SK-N-SH treated with all-trans-retinoic acid at 6 μM for 48 hours (cell line): ENCODE measurements at regions not wholly inside any gene's neighbourhood (a gene's known extent, or its start where the extent isn't known, plus 50 kb on each side); places are given as distances from the start of the nearest gene placed in this dataset.

ENCODE experiments used
- CREB5 ChIP-seq: fragments of 250-450 bp; sonication (Bioruptor Pico); IDR thresholded peaks from 2 replicates; pipeline ENCODE4 v1.5.1; 2020; ENCODE audit warnings: low read depth, mild to moderate bottlenecking, moderate library complexity
- CSRNP3 ChIP-seq: fragments of 250-450 bp; sonication (Bioruptor Pico); IDR thresholded peaks from 2 replicates; pipeline ENCODE4 v1.5.1; 2021; ENCODE audit warnings: mild to moderate bottlenecking, moderate library complexity
- ESRRG ChIP-seq: fragments of 250-450 bp; sonication (Bioruptor Pico); IDR thresholded peaks from 2 replicates; pipeline ENCODE4 v1.6.1; 2021; ENCODE audit warnings: mild to moderate bottlenecking
- ISL1 ChIP-seq: fragments of 250-450 bp; sonication (Bioruptor Pico); IDR thresholded peaks from 2 replicates; pipeline ENCODE4 v2.1.2; 2022; ENCODE audit warnings: mild to moderate bottlenecking, moderate library complexity
- OSR1 ChIP-seq: fragments of 250-450 bp; sonication (Bioruptor Pico); IDR thresholded peaks from 2 replicates; pipeline ENCODE4 v1.8.0; 2022; ENCODE audit warnings: moderate library complexity, mild to moderate bottlenecking, inconsistent platforms
- PATZ1 ChIP-seq: fragments of 250-450 bp; sonication (Bioruptor Pico); IDR thresholded peaks from 2 replicates; pipeline ENCODE4 v1.8.0; 2020; ENCODE audit warnings: mild to moderate bottlenecking, moderate library complexity, borderline replicate concordance
- POU6F1 ChIP-seq: fragments of 250-450 bp; sonication (Bioruptor Pico); IDR thresholded peaks from 2 replicates; pipeline ENCODE4 v1.8.0; 2021; ENCODE audit warnings: low read depth, mild to moderate bottlenecking, moderate library complexity, borderline replicate concordance
- PPARA ChIP-seq: fragments of 250-450 bp; sonication (Bioruptor Pico); IDR thresholded peaks from 2 replicates; pipeline ENCODE4 v1.5.0; 2020; ENCODE audit warnings: mild to moderate bottlenecking, borderline replicate concordance
- TCF4 ChIP-seq: fragments of 250-450 bp; sonication (Bioruptor Pico); IDR thresholded peaks from 2 replicates; pipeline ENCODE4 v1.8.0; 2021; ENCODE audit warnings: mild to moderate bottlenecking, moderate library complexity, borderline replicate concordance
- TOX ChIP-seq: fragments of 250-450 bp; sonication (Bioruptor Pico); IDR thresholded peaks from 2 replicates; pipeline ENCODE4 v1.8.0; 2021; ENCODE audit warnings: mild to moderate bottlenecking, moderate library complexity, borderline replicate concordance
- TSHZ2 ChIP-seq: fragments of 250-450 bp; sonication (Bioruptor Pico); IDR thresholded peaks from 2 replicates; pipeline ENCODE4 v1.5.0; 2020; ENCODE audit warnings: mild to moderate bottlenecking, moderate library complexity
- ZNF8 ChIP-seq: fragments of 450-650 bp; formaldehyde crosslinking; IDR thresholded peaks from 2 replicates; pipeline ENCODE4 v1.5.0; 2020; ENCODE audit warnings: mild to moderate bottlenecking, moderate library complexity

GRCh38 chr2:220127876-220128275 is 500.4 kb downstream of the SLC4A3 start:
- no peak for TF ChIP-seq PATZ1 (CRISPR knock-in tag)
- TF ChIP-seq OSR1: no peak
- TF ChIP-seq ESRRG: no peak
- no peak for TF ChIP-seq CSRNP3
- no peak for TF ChIP-seq POU6F1 (CRISPR knock-in tag)
- no peak for TF ChIP-seq PPARA
- no peak for TF ChIP-seq TOX (CRISPR knock-in tag)
- no peak for TF ChIP-seq TSHZ2 (CRISPR knock-in tag)
- TF ChIP-seq ISL1 (CRISPR knock-in tag): no peak
- TF ChIP-seq CREB5 (CRISPR knock-in tag): no peak
- no peak for TF ChIP-seq ZNF8
- TF ChIP-seq TCF4 (CRISPR knock-in tag): no peak
